MM.1S (cell line): ENCODE measurements at regions not wholly inside any gene's neighbourhood (a gene's known extent, or its start where the extent isn't known, plus 50 kb on each side); places are given as distances from the start of the nearest gene placed in this dataset.

Experiments used
- DNase-seq: peaks from one replicate; pipeline ENCODE4 v3.0.0-alpha.2; 2015
- H2AFZ ChIP-seq: fragments of 300-600 bp; sonication (generic); 2 replicates; pipeline ENCODE4 v1.6.0; 2016; ENCODE audit warnings: antibody characterized with exemption, low read length
- H3F3A ChIP-seq: fragments of 300-600 bp; sonication (generic); 2 replicates; pipeline ENCODE4 v1.6.1; 2016; ENCODE audit warnings: mild to moderate bottlenecking, antibody characterized with exemption, low read length, moderate library complexity, mixed read lengths; ENCODE audit not compliant: insufficient read depth
- H3K27ac ChIP-seq: fragments of 300-600 bp; sonication (generic); 2 replicates; pipeline ENCODE4 v1.5.1; 2016; ENCODE audit warnings: mild to moderate bottlenecking, low read length
- H3K27me3 ChIP-seq: fragments of 300-600 bp; sonication (generic); replicated peaks from 2 replicates; pipeline ENCODE4 v1.6.0; 2016; ENCODE audit warnings: low read length; ENCODE audit not compliant: insufficient read depth
- H3K36me3 ChIP-seq: fragments of 300-600 bp; sonication (generic); replicated peaks from 2 replicates; pipeline ENCODE4 v1.6.1; 2016; ENCODE audit warnings: mild to moderate bottlenecking, low read length, mixed read lengths; ENCODE audit not compliant: insufficient read depth
- H3K4me1 ChIP-seq: fragments of 300-600 bp; sonication (generic); 2 replicates; pipeline ENCODE4 v1.6.1; 2016; ENCODE audit warnings: low read length, mixed read lengths
- H3K4me2 ChIP-seq: fragments of 300-600 bp; sonication (generic); 2 replicates; pipeline ENCODE4 v1.6.0; 2016; ENCODE audit warnings: low read depth, low read length
- H3K4me3 ChIP-seq: fragments of 300-600 bp; sonication (generic); 2 replicates; pipeline ENCODE4 v1.5.1; 2016; ENCODE audit warnings: low read length, mixed read lengths
- H3K79me2 ChIP-seq: fragments of 300-600 bp; sonication (generic); 2 replicates; pipeline ENCODE4 v1.6.1; 2016; ENCODE audit warnings: mixed run types, low read length, mixed read lengths
- H3K9ac ChIP-seq: fragments of 300-600 bp; sonication (generic); 2 replicates; pipeline ENCODE4 v1.6.1; 2016; ENCODE audit warnings: low read length, mixed read lengths
- H3K9me2 ChIP-seq: fragments of 300-600 bp; sonication (generic); replicated peaks from 2 replicates; pipeline ENCODE4 v1.6.1; 2016; ENCODE audit warnings: mild to moderate bottlenecking, low read length, mixed read lengths; ENCODE audit not compliant: insufficient read depth
- H3K9me3 ChIP-seq: fragments of 300-600 bp; sonication (generic); replicated peaks from 2 replicates; pipeline ENCODE4 v1.6.1; 2016; ENCODE audit warnings: mild to moderate bottlenecking, low read length, mixed read lengths; ENCODE audit not compliant: insufficient read depth
- H4K20me1 ChIP-seq: fragments of 300-600 bp; sonication (generic); 2 replicates; pipeline ENCODE4 v1.6.1; 2016; ENCODE audit warnings: mild to moderate bottlenecking, low read length, moderate library complexity, mixed read lengths; ENCODE audit not compliant: insufficient read depth
- EZH2 ChIP-seq: fragments of 300-600 bp; sonication (generic); optimal IDR thresholded peaks from 2 replicates; pipeline ENCODE3; 2017; ENCODE audit warnings: low read depth, mild to moderate bottlenecking, antibody characterized with exemption, low read length, mixed read lengths
- EZH2phosphoT487 ChIP-seq: fragments of 300-600 bp; sonication (generic); IDR thresholded peaks from 2 replicates; pipeline ENCODE4 v1.6.1; 2018; ENCODE audit warnings: antibody characterized with exemption, low read length
- TF ChIP-seq, protein P1 (sequence below): fragments of 300-600 bp; sonication (generic); IDR thresholded peaks from 2 replicates; pipeline ENCODE4 v1.5.1; 2016; ENCODE audit warnings: antibody characterized with exemption, low read length, mixed read lengths

GRCh38 chr9:26142201-26142600 is 464.0 kb upstream of the TUSC1 start:
- H3K27me3 ChIP-seq, result no peaks in the 10 kb centered on the region
- no peaks in the 10 kb centered on the region for H3K9me3 ChIP-seq
- no peak for DNase-seq
- H4K20me1 ChIP-seq, result no peaks in the 10 kb centered on the region
- H3K4me3 ChIP-seq, result no peak overlapping the region
- no peaks in the 10 kb centered on the region for H3K36me3 ChIP-seq
- no peaks in the 10 kb centered on the region for H3F3A ChIP-seq
- H2AFZ ChIP-seq, result no peak overlapping the region
- no peaks in the 10 kb centered on the region for H3K9me2 ChIP-seq
- H3K9ac ChIP-seq, result no peak overlapping the region
- TF ChIP-seq, protein P1, sequence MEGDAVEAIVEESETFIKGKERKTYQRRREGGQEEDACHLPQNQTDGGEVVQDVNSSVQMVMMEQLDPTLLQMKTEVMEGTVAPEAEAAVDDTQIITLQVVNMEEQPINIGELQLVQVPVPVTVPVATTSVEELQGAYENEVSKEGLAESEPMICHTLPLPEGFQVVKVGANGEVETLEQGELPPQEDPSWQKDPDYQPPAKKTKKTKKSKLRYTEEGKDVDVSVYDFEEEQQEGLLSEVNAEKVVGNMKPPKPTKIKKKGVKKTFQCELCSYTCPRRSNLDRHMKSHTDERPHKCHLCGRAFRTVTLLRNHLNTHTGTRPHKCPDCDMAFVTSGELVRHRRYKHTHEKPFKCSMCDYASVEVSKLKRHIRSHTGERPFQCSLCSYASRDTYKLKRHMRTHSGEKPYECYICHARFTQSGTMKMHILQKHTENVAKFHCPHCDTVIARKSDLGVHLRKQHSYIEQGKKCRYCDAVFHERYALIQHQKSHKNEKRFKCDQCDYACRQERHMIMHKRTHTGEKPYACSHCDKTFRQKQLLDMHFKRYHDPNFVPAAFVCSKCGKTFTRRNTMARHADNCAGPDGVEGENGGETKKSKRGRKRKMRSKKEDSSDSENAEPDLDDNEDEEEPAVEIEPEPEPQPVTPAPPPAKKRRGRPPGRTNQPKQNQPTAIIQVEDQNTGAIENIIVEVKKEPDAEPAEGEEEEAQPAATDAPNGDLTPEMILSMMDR, result no peak
- TF ChIP-seq EZH2 (no peak), EZH2phosphoT487 (no peak)
- no peaks in the 10 kb centered on the region for H3K79me2 ChIP-seq
- no peak overlapping the region for H3K27ac ChIP-seq
- H3K4me2 ChIP-seq, result no peak overlapping the region
- no peaks in the 10 kb centered on the region for H3K4me1 ChIP-seq

DNA sequence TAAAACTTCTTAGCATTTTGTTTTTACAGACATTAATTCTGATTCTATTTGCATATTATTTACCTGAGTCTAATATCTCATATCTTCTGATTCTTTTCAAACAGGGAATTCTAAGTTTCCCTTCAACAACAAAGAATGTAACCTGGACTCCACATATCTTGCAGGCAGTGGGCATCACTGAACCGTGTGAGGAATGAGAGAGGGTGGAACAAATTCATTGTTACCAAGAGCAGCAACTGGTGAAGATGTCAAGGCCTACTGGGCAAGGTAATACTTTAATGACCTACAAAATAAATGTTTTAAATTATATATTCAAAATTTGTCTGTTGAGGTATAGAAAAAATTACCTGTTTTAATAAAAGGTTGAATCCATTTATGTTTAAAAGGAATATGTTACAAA is 455.3 kb upstream of the TUSC1 start:
- H3K9me2 ChIP-seq, result no peaks in the 10 kb centered on the region
- H3K36me3 ChIP-seq, result no peaks in the 10 kb centered on the region
- H3K4me2 ChIP-seq, result no peak overlapping the region
- H4K20me1 ChIP-seq, result no peaks in the 10 kb centered on the region
- no peak for DNase-seq
- H3K79me2 ChIP-seq, result no peaks in the 10 kb centered on the region
- H3K27me3 ChIP-seq, result no peaks in the 10 kb centered on the region
- H3K4me3 ChIP-seq, result no peak overlapping the region
- no peak overlapping the region for H2AFZ ChIP-seq
- H3K9me3 ChIP-seq, result no peaks in the 10 kb centered on the region
- TF ChIP-seq, protein P1, result no peak
- TF ChIP-seq EZH2, result no peak
- no peak for TF ChIP-seq EZH2phosphoT487
- H3K4me1 ChIP-seq, result no peaks in the 10 kb centered on the region
- no peak overlapping the region for H3K27ac ChIP-seq
- H3F3A ChIP-seq, result no peaks in the 10 kb centered on the region
- no peak overlapping the region for H3K9ac ChIP-seq

GRCh38 chr9:26132746-26133312 is 454.6 kb upstream of the TUSC1 start:
- H2AFZ ChIP-seq, result no peak overlapping the region
- H4K20me1 ChIP-seq, result no peaks in the 10 kb centered on the region
- DNase-seq, result no peak

More at GRCh38 chr9:26132746-26133312, 454.6 kb upstream of the TUSC1 start:
- Histone ChIP-seq H3K36me3 (no peaks in the 10 kb centered on the region), H3F3A (no peaks in the 10 kb centered on the region), H3K4me2 (no peak overlapping the region), H3K27me3 (no peaks in the 10 kb centered on the region), H3K9me3 (no peaks in the 10 kb centered on the region), H3K4me1 (no peaks in the 10 kb centered on the region), H3K79me2 (no peaks in the 10 kb centered on the region), H3K27ac (no peak overlapping the region), H3K4me3 (no peak overlapping the region), H3K9ac (no peak overlapping the region), H3K9me2 (no peaks in the 10 kb centered on the region)
- TF ChIP-seq, protein P1, result no peak
- TF ChIP-seq EZH2 (no peak), EZH2phosphoT487 (no peak)
